GM19438 (cell line): ENCODE measurements at regions not wholly inside any gene's neighbourhood (a gene's known extent, or its start where the extent isn't known, plus 50 kb on each side); places are given as distances from the start of the nearest gene placed in this dataset.
"Not testable (repeated sequence)": the region's sequence is repeated elsewhere in the genome, so short reads cannot be mapped to it uniquely, and the experiment has no call there.

Experiments used
- ATAC-seq: cut with Tn5 transposase; IDR thresholded peaks from one replicate; pipeline ENCODE4 v1.9.1; 2021; ENCODE audit warnings: low read depth; ENCODE audit not compliant: unreplicated experiment

DNA sequence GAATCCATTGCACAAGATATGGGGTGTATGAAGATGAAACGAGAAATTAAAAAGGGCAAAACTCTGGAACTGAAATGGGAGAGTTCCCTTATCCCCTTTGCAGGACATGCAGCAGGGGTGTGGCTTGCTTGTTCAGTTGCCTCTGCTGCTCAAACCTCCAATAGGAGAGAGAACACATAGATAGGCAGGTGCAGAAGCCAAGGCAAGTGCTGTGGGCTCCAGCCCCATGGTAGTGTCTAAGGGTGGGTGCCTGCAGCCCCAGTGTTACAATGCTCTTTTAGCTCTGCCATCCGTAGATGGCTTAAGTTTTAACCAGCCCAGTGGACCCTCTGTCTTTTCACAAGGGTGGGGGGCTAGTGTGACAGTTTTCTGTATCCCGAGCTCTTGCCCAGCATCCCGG lies 69.7 kb downstream of the CMAS start:
- no peak for ATAC-seq

DNA sequence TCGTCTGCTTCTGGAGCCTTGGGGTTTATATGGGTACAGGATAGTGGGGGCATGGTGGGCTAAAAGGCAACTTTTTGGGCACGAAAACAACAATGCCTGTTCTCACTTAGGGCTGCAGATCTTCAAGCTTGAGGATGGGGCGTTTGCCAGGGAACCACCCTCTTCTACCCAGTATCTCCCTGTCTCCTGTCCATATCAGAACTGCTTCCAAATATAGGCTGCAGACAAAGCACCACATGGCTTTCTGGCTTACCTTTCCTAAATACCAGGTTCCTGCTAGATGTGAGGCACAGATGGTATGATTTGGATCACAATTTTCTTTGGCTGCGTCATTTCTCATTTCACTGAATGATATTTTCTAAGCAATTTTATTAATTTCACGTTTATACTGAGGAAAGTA lies 70.4 kb downstream of the CMAS start:
- ATAC-seq, result no peak

DNA sequence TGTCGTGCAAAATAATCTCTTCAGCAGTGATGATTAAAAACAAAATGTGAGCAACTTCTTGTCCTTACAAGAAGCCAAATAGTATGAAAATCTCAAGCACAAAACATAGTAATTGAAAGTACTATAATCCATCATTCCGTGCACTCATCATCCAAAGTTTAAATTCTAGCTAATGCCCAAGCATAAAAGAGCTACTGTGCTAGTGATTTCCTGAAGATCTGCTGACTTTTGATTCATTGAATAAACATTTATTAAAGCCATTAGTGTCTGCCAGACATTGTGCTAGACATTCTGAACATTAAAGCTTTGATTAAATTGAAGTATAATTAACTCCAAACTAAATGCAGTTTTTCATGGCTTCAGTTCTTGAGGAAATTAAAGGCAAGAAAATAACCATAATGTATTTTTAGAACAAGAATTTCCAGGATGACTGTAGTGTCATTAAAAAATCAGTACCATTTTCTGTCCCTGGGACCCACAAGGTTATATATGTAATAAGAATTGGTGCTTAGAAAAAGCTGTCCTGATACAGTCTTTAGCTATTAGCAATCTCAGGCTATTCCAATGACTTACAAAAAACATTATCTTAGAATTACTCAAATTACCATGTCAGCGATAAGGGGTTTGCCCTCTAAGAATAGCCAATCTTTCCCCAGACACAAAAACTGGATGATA lies 71.7 kb downstream of the CMAS start:
- ATAC-seq, result no peak

DNA sequence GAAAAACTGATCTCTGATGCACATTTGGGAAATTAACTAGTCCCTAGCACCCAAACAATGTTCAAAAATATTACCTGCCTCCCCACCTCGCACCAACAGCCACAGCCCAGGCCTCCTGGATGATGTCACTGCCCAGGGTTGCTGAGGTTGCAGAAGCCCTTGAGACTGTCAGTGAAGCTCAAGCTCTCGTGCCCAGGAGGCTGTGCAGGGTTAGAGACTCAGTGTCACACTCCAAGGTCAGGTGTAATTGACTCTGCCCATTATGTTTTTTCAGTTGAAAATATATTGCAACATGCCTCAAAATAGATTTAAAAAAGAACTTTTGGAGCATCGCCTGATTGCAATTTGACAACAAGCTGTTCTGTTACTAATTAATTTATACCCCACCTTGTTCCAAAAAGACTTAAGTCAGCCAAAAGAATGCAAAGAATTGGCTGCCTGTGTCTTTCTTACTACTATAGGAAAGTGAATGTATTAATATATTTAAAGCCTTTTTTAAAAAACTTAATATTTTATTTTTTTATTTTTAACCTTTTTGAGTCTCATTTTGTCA lies 72.3 kb downstream of the CMAS start:
- ATAC-seq, result no peak

DNA sequence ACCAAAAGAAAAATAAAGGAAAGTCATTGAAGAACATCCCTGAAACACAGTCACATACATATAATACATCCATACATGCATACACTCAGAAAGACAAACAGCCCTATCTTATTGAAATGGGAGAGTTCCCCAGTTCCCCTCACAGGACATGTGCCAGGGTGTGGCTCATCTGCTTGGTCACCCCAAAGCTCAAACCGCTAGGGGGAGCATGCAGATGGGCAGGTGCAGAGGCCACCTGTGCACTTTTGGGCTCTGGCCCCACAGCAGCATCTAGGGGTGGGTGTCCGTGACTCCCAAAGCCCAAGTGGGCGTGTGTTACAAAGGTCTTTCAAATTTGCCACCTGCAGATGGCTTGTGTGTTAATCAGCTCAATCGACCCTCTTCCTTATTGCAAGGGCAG lies 75.2 kb downstream of the CMAS start:
- ATAC-seq, result peak; percentile 60

DNA sequence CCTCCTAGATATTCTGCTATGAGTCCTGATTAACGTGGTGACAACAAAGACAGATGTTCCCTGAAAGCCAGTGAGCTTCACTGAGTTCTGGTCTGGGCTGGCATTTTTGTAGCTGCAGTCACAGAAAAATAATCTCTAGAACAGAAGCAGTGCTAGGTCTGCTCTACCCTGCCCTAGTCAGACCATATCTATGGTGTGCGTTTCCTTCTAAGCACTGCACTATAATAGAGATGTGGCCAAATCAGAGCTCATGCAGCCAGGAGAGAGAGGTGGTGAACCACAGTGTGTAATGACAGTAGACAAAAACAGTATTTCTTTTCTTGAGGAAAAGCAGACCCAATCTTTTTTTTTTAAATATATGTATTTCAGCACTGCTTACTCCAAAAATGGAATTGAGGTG lies 76.3 kb downstream of the CMAS start:
- ATAC-seq, result no peak

DNA sequence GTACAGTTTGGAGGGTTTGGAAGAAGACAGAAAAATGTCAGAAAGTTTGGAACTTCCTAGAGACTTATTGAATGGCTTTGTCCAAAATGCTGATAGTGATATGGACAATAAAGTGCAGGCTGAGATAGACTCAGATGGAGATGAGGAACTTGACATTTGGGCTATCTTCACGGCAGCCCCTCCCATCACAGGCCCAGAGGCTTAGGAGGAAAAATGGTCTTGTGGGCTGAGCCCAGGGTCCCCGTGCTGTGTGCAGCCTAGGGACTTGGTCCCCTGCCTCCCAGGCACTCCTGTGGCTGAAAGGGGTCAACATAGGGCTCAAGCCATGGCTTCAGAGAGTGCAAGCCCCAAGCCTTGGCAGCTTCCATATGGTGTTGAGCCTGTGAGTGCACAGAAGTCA lies 79.0 kb downstream of the CMAS start:
- no peak for ATAC-seq

DNA sequence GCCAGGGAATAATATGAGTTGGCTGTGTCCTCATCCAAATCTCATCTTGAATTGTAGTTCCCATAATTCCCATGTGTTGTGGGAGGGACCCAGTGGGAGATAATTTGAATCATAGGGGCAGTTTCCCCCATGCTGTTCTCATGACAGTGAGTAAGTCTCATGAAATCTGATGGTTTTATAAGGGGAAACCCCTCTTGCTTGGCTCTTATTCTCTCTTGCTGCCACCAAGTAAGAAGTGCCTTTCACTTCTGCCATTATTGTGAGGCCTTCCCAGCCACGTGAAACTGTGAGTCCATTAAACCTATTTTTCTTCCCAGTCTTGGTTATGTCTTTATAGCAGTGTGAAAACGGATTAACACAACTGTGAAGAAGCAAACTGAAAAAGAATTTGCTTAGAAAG lies 80.1 kb downstream of the CMAS start:
- not testable (repeated sequence) for ATAC-seq

DNA sequence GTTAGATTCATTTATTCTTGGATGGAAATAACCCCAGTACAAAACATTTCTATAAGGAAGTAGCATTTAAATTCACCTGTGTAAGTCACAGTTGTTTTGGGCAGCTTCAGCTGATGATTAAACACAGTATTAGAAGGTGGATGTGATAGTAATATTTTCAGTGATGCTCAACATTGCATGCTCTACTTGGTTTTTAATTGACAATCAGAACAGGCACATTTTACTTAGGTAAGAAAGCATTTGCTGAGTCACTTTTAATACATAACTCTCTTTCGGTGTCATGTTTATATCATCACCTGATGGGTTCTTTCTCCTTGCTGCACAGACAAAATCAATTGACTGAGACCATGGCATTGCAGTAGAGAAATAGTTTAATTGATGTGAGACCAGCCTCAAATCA lies 80.7 kb downstream of the CMAS start:
- no peak for ATAC-seq

DNA sequence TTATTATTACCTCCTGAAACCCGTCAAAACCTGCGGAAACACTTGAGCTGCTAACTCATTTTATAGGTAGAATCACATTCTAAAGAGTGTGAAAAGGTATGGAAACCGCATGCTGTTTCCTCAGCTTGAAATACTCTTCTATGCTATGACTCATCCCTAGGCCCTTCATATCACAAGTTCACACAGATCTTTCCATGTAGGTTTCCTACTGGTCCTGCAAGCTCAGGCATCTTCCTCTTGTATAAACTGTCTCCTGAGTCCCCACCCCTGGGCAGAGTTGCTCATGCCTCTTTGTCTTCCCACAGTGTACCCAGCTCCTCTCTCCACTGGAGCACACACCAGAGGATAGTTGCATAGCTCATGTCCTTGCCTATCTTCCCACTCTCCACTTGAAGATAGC lies 84.7 kb downstream of the CMAS start:
- no peak for ATAC-seq

DNA sequence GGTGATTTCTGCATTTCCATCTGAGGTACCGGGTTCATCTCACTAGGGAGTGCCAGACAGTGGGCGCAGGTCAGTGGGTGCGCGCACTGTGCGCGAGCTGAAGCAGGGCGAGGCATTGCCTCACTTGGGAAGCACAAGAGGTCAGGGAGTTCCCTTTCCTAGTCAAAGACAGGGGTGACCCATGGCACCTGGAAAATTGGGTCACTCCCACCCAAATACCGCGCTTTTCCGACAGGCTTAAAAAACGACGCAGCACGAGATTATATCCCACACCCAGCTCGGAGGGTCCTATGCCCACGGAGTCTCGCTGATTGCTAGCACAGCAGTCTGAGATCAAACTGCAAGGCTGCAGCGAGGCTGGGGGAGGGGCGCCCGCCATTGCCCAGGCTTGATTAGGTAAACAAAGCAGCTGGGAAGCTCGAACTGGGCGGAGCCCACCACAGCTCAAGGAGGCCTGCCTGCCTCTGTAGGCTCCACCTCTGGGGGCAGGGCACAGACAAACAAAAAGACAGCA lies 90.6 kb downstream of the CMAS start:
- ATAC-seq, result not testable (repeated sequence)
